Nephron (organoid): ENCODE measurements at regions not wholly inside any gene's neighbourhood (a gene's known extent, or its start where the extent isn't known, plus 50 kb on each side); places are given as distances from the start of the nearest gene placed in this dataset.
"Not testable (repeated sequence)": the region's sequence is repeated elsewhere in the genome, so short reads cannot be mapped to it uniquely, and the experiment has no call there.

Source experiments
- H3K27ac Mint-ChIP-seq, 3 experiments: 2 replicates each; pipeline ENCODE4 v1.8.0; 2020; ENCODE audit warnings: mixed read lengths in 3 of 3, mild to moderate bottlenecking in 2 of 3, moderate library complexity in 1 of 3
- H3K27me3 Mint-ChIP-seq: 2 replicates; pipeline ENCODE4 v1.8.0; 2021; ENCODE audit warnings: low read depth, mild to moderate bottlenecking, moderate library complexity, mixed read lengths
- H3K36me3 Mint-ChIP-seq: 2 replicates; pipeline ENCODE4 v1.8.0; 2020; ENCODE audit warnings: low read depth, mixed read lengths
- H3K4me1 Mint-ChIP-seq: 2 replicates; pipeline ENCODE4 v1.8.0; 2020; ENCODE audit warnings: mixed read lengths
- H3K4me3 Mint-ChIP-seq, 3 experiments: 2 replicates each; pipeline ENCODE4 v1.8.0; 2020; ENCODE audit warnings: mild to moderate bottlenecking in 3 of 3, mixed read lengths in 3 of 3, moderate library complexity in 2 of 3
- H3K9me3 Mint-ChIP-seq: 2 replicates; pipeline ENCODE4 v1.8.0; 2020; ENCODE audit warnings: mixed read lengths
- TF ChIP-seq, protein P1 (sequence below), 3 experiments: fragments of 200-600 bp; sonication (generic); IDR thresholded peaks; one replicate each; pipeline ENCODE4 v1.5.0; 2021; ENCODE audit warnings: antibody characterized with exemption in 3 of 3; ENCODE audit not compliant: unreplicated experiment in 3 of 3

- no peak overlapping the region for H3K27ac Mint-ChIP-seq
- H3K27me3 Mint-ChIP-seq: no peaks in the 10 kb centered on the region
Measured at GRCh38 chr2:103396152-103396551, 634.3 kb downstream of the TMEM182 start.

DNA sequence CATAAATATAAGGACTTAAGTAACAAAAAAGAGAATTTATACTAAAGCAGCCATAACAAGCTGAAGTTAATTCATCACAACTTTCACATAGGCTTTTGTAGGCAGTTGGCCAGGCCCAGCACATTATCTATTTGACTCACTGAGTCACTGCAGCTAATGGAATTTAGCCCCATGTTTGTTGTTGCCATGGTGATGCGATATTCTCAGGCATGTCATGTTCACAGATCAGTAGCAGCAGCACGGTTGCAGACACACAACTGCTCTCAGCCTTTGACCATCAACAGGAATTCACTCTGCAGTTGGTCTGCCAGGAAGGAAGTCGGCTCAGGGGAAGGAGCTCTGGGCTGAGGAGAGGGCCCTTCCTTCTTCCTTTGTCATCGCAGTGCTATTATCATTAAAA lies 639.8 kb downstream of the TMEM182 start:
- no peaks in the 10 kb centered on the region for H3K27me3 Mint-ChIP-seq
- no peaks in the 10 kb centered on the region for H3K9me3 Mint-ChIP-seq
- TF ChIP-seq, protein P1, sequence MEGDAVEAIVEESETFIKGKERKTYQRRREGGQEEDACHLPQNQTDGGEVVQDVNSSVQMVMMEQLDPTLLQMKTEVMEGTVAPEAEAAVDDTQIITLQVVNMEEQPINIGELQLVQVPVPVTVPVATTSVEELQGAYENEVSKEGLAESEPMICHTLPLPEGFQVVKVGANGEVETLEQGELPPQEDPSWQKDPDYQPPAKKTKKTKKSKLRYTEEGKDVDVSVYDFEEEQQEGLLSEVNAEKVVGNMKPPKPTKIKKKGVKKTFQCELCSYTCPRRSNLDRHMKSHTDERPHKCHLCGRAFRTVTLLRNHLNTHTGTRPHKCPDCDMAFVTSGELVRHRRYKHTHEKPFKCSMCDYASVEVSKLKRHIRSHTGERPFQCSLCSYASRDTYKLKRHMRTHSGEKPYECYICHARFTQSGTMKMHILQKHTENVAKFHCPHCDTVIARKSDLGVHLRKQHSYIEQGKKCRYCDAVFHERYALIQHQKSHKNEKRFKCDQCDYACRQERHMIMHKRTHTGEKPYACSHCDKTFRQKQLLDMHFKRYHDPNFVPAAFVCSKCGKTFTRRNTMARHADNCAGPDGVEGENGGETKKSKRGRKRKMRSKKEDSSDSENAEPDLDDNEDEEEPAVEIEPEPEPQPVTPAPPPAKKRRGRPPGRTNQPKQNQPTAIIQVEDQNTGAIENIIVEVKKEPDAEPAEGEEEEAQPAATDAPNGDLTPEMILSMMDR (IDR thresholded peaks at IDR 0.05; ENCODE audit: unreplicated experiment in 3 of 3): no peak
- no peak overlapping the region for H3K4me3 Mint-ChIP-seq
- peaks cover 11% of the 10 kb centered on the region for H3K4me1 Mint-ChIP-seq
- H3K36me3 Mint-ChIP-seq: no peaks in the 10 kb centered on the region
- peak overlapping the region; percentile 65 to 82 (median 79) for H3K27ac Mint-ChIP-seq

More at GRCh38 chr2:103396152-103396551, 634.3 kb downstream of the TMEM182 start:
- Mint-ChIP-seq H3K4me1 (peaks cover under 1% of the 10 kb centered on the region), H3K9me3 (no peaks in the 10 kb centered on the region), H3K36me3 (no peaks in the 10 kb centered on the region), H3K4me3 (no peak overlapping the region)
- TF ChIP-seq, protein P1 (IDR thresholded peaks at IDR 0.05; ENCODE audit: unreplicated experiment in 3 of 3): no peak

GRCh38 chr2:103402336-103402735 lies 640.5 kb downstream of the TMEM182 start:
- TF ChIP-seq, protein P1 (IDR thresholded peaks at IDR 0.05; ENCODE audit: unreplicated experiment in 3 of 3): no peak
- peaks cover 11% of the 10 kb centered on the region for H3K4me1 Mint-ChIP-seq
- peak overlapping the region; percentile 65 to 82 (median 79) for H3K27ac Mint-ChIP-seq
- no peak overlapping the region for H3K4me3 Mint-ChIP-seq
- no peaks in the 10 kb centered on the region for H3K36me3 Mint-ChIP-seq
- H3K9me3 Mint-ChIP-seq: no peaks in the 10 kb centered on the region
- H3K27me3 Mint-ChIP-seq: no peaks in the 10 kb centered on the region

- H3K27ac Mint-ChIP-seq: no peak overlapping the region
- no peaks in the 10 kb centered on the region for H3K9me3 Mint-ChIP-seq
- H3K4me1 Mint-ChIP-seq: peaks cover 11% of the 10 kb centered on the region
- TF ChIP-seq, protein P1 (IDR thresholded peaks at IDR 0.05; ENCODE audit: unreplicated experiment in 3 of 3): no peak
- no peak overlapping the region for H3K4me3 Mint-ChIP-seq
- no peaks in the 10 kb centered on the region for H3K36me3 Mint-ChIP-seq
- no peaks in the 10 kb centered on the region for H3K27me3 Mint-ChIP-seq
Measured at GRCh38 chr2:103402944-103403343, 641.1 kb downstream of the TMEM182 start.

GRCh38 chr2:103403388-103403787 lies 641.6 kb downstream of the TMEM182 start:
- H3K4me1 Mint-ChIP-seq: peaks cover 11% of the 10 kb centered on the region
- H3K27ac Mint-ChIP-seq, H3K9me3 Mint-ChIP-seq, H3K27me3 Mint-ChIP-seq, H3K36me3 Mint-ChIP-seq, H3K4me3 Mint-ChIP-seq: not testable (repeated sequence)

- Mint-ChIP-seq H3K4me1 (no peaks in the 10 kb centered on the region), H3K36me3 (no peaks in the 10 kb centered on the region), H3K4me3 (no peak overlapping the region), H3K27ac (no peak overlapping the region), H3K27me3 (no peaks in the 10 kb centered on the region), H3K9me3 (no peaks in the 10 kb centered on the region)
- TF ChIP-seq, protein P1 (IDR thresholded peaks at IDR 0.05; ENCODE audit: unreplicated experiment in 3 of 3): no peak
Measured at GRCh38 chr2:103410221-103410620, 648.4 kb downstream of the TMEM182 start.
